ENCODE measurements at regions not wholly inside any gene's neighbourhood (a gene's known extent, or its start where the extent isn't known, plus 50 kb on each side); places are given as distances from the start of the nearest gene placed in this dataset.

DNA sequence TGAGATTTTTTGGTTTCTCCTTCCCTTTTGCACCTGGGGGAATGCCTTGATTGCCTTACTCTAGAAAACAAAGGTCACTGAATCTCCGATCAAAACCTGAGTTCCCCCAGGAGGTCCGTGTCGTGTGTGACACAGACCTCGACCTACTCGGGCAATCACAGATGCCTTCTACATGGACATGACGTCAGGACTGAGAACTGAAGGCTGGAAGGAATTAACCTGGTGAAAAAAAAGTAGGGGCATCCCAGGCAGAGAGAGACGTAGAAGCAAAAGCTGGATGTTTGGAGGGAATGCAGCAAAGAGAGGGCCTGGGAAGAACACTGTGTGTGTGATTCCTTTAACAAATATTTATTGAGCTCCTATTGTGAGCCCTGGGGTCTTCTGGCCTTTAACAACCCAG is 178.0 kb downstream of the PRDM2 start:
- DNase-seq (ENCODE audit: low read depth) = no peak

DNA sequence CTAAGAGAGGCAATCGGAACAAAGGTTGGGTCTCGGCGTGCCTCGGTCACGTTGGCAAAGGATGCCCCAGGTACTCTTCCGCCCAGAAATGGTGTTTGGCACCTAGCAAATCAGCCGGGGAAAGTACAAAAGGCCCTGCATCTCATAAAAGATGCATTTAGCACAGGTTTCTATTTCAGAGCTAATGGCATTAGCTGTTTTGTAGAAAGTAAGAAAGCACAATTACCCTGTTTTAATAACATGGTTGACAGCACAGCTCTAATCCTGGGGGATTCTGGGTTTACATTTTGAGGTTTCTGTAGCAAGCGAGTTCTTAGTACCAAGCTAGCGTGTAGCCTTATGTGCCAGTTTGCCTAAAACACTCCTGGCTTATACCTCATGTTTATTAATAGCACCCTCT is 178.5 kb downstream of the PRDM2 start:
- DNase-seq (ENCODE audit: low read depth) = no peak

- DNase-seq (ENCODE audit: low read depth) = no peak
Observed at GRCh38 chr1:13881385-13882088, 181.5 kb downstream of the PRDM2 start.

GRCh38 chr1:13888351-13888986 is 188.5 kb downstream of the PRDM2 start:
- DNase-seq (ENCODE audit: low read depth) = no peak

GRCh38 chr1:13889495-13889894 is 189.5 kb downstream of the PRDM2 start:
- DNase-seq (ENCODE audit: low read depth) = no peak

DNA sequence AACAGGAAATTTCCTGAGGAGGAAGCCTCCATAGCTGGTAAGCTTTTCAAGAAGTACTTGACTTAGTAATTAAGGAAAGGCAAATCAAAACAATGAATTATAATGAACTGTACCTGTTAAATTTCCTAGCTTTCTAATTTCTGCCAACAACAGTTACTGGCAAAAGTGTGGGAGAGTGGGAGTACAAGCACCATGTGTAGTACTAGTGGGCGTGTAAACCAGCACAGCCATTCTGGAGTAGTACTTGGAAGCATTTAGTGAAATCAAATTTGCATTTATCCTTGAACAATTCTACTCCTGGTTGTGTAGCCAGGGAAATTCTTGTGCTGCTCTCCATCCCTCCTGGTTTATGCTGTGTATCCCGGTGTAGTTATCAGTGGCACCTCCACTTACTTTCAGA is 190.8 kb downstream of the PRDM2 start:
- DNase-seq (ENCODE audit: low read depth) = no peak

GRCh38 chr1:13892198-13892597 is 192.2 kb downstream of the PRDM2 start:
- no peak for DNase-seq (ENCODE audit: low read depth)

GRCh38 chr1:13892671-13893325 is 192.8 kb downstream of the PRDM2 start:
- no peak for DNase-seq (ENCODE audit: low read depth)

- no peak for DNase-seq (ENCODE audit: low read depth)
Observed at GRCh38 chr1:13893409-13893821, 193.4 kb downstream of the PRDM2 start.

DNA sequence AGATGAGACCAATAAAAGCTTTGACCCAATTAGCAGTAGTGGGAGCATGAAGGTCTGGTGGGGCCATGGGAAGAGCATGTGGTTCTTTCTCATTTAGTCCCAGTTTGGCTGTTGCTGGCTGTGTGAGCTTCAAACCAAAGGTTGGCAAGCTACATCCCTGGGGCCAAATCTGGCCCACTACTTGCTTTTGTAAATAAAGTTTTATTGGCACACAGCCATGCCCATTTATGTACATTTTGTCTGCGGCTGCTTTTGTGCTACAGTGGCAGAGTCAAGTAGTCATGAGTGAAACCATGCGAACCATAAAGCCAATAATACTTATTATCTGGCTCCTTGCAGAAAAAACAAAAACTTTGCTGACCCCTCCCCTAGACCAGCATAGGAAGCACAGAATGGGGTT is 196.9 kb downstream of the PRDM2 start:
- DNase-seq (ENCODE audit: low read depth) = no peak

DNA sequence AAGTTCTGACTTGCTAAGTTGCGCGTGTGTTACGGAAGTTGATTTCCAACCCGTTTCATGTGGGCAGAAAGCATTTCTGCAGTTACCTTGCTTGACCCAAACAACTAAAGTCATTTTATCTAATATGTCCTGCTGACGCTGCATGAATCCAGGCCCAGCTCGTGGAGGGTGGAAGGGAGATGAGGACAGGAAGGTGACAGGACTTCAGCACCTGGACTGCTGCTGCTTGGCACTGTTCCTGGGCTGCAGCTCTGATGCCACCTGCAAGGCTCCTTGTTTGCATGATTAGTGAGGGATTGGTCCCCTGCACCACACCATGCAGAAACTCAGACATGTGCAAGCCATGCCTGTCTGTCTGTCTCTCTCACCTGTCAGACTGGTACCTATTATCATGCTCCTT is 198.4 kb downstream of the PRDM2 start:
- DNase-seq (ENCODE audit: low read depth) = no peak

DNA sequence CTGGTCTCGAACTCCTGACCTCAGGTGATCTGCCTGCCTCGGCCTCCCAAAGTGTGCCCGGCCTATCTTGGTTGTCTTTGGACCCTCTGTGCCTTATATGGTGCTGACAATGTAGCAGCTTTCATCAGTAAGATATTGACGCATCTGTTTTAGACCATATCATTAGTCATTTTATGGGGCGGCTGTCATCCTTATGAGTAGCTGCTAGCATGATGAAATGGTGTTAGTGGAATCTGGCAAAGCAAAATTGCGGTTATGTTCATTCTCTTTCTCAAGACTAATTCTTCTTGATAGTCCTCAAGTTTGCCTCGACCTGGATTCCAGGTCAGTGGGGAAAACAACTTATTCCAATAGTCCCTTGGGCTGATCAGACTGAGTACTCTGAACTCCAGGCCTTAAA is 199.9 kb downstream of the PRDM2 start:
- DNase-seq (ENCODE audit: low read depth) = no peak

- DNase-seq (ENCODE audit: low read depth) = no peak
Observed at GRCh38 chr1:13900583-13900982, 200.6 kb downstream of the PRDM2 start.

GRCh38 chr1:13901039-13901438 is 201.1 kb downstream of the PRDM2 start:
- DNase-seq (ENCODE audit: low read depth) = no peak

DNA sequence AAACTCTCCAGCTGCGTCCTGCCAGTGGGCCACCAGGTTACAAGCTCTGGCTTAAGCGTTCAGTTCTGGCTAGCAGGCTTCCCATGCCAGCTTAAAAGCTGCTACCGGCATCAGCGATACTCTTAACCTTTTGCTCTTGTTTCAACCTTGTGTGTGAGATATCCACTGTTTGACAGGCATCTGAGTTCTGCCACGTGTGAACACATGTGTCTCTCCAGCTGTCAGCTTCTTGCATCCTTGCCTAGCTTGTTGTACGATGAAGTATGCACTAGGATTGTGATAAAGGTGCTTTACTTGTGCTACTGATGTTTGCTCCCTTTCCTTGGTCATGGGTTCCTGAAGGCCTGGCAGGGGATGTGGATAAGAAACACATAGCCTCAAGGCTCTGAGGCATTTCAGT is 201.6 kb downstream of the PRDM2 start:
- DNase-seq (ENCODE audit: low read depth) = no peak

DNA sequence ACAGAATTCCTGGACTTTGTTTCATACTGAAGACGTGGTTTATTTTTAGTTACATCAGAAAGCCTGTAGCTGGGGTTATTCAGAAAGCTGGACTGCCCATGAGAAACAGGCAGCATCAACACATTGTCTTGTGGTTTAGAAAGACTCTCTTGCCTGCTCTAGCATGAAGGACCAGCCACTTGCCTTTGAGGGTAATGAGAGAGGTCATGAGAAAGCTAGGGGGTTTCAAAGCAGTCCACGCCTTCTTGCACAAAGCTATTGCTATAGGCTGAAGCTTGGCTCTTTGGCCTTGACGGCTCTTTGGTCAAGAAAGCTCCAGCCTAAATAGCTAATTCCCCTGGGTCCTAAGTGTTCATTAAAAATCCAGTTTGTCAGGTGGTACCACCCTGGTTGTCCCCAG is 208.1 kb downstream of the PRDM2 start:
- DNase-seq (ENCODE audit: low read depth) = no peak

- DNase-seq (ENCODE audit: low read depth) = no peak
Observed at GRCh38 chr1:13911697-13912619, 212.0 kb downstream of the PRDM2 start.

DNA sequence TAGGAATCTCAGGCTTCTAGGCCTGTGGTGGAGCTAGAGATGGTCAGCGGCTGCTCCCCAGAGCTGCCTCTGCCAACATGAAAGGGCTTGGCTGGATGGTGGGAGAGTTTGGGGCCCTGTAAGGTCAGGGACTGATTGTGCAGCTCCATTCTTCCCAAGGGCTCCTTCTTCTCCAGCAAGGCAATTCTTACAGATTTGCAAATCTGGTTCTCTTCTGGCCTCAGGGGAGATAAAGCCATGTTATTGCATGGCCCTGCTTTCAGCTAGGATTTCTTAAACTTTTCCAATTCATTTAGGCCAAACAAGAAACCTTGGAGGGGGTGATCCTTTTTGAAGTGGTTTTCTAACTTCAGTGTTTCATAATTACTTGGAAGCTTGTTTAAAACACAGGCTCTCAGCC is 213.4 kb downstream of the PRDM2 start:
- no peak for DNase-seq (ENCODE audit: low read depth)

DNA sequence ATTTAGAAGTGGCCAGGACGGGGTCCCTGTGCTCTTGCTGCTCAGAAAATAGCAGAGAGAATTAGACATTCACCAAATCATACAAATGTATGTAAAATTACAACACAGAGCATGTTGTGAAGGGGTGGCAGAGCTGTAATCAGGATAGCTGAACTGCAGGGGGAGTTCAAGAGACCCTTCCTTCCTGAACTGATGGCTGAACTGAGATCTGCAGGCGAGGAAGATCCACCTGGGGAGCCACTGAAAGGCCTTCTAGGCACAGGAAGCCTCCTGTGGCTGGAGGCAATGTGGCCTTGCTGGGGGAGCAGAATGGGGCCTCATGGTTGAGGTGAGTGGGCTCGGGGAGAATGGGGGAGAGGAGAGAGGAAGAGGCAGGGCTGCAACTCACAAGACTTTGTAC is 216.5 kb downstream of the PRDM2 start:
- DNase-seq (ENCODE audit: low read depth) = no peak

DNA sequence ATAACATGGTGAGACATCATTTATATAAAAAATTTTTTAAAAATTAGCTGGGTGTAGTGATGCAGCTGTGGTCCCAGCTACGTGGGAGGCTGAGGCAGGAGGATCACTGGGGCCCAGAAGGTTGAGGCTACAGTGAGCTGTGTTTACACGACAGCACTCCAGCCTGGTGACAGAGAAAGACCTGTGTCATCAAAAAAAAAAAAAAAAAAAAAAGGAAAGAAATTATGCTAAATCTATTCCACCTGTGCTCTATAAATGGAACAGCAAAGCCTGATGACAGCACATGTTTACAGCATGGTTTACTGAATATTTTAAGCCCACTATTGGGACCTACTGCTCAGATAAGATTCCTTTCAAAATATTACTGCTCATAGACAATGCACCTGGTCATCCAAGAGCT is 217.6 kb downstream of the PRDM2 start:
- DNase-seq (ENCODE audit: low read depth) = no peak

DNA sequence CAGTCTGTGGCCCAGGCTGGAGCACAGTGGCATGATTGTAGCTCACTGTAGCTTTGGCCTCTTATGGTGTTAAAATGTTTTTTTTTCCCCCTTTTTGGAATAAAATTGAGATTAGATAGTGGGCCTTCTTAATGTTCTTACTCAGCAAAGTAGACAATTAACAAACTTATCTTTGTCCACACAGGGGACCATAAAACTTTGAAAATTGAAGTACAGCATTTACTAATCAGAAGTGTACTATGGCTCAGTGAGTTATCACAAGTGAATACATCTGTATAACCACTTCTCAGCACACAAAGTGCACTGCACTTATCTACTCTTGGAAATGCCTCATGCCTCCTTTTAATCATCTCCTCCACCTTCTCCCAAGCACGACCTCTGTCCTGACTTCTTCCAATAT is 218.9 kb downstream of the PRDM2 start:
- no peak for DNase-seq (ENCODE audit: low read depth)

DNA sequence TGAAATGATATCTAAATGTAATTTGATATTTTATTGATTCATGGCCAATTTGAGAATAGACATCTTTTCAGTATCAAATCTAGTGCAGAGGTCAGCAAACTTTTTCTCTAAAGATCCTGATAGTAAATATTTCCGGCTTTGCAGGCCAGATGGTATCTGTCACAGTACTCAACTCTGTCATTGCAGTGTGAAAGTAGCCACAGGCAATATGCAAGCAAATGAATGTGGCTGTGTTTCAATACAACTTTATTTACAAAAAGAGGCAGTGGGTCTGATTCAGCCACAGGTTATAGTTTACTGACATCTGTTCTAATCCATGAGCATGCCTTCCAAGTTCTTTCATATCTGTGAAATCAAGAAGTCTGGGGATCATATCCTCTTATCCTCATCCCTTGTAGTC is 221.2 kb downstream of the PRDM2 start:
- DNase-seq (ENCODE audit: low read depth) = no peak

Data from activated T-cell treated with anti-CD3 and anti-CD28 coated beads for 48 hours (primary cell).